ENCODE measurements at regions not wholly inside any gene's neighbourhood (a gene's known extent, or its start where the extent isn't known, plus 50 kb on each side); places are given as distances from the start of the nearest gene placed in this dataset.

DNA sequence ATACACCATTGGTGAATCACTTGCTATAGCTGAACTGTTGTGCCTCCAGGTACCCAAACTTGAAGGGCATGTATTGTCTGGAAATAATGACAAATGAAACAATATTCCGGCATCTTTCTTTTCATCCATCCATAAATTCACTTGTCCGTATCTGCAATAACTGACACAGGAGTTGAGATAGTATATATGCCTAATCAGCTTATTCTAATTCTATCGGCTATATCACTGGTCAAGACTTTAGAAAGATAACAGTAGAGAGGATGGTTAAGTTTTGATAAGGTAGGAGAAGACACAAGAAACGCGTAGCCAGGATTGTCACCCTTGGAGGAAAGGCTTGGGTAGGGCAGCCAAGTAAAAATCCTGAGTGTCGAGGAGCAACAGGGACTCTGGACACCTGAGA lies 1634.6 kb upstream of the CELF4 start:
- Histone ChIP-seq H3K36me3 (ENCODE audit: control insufficient read depth, insufficient read depth, low read length) (no peaks in the 10 kb centered on the region), H3K27ac (ENCODE audit: insufficient read depth, low read length, poor library complexity, severe bottlenecking) (no peak overlapping the region), H3K9me3 (ENCODE audit: control insufficient read depth, low read length) (no peaks in the 10 kb centered on the region), H3K4me1 (ENCODE audit: control insufficient read depth, insufficient read depth, low read length, poor library complexity, severe bottlenecking) (no peaks in the 10 kb centered on the region), H3K4me3 (ENCODE audit: insufficient read depth, low read depth, low read length, poor library complexity, severe bottlenecking) (no peak overlapping the region), H3K27me3 (replicated peaks; ENCODE audit: control insufficient read depth, insufficient read depth, low read length, poor library complexity, severe bottlenecking) (no peaks in the 10 kb centered on the region)
- DNase-seq: no peak

DNA sequence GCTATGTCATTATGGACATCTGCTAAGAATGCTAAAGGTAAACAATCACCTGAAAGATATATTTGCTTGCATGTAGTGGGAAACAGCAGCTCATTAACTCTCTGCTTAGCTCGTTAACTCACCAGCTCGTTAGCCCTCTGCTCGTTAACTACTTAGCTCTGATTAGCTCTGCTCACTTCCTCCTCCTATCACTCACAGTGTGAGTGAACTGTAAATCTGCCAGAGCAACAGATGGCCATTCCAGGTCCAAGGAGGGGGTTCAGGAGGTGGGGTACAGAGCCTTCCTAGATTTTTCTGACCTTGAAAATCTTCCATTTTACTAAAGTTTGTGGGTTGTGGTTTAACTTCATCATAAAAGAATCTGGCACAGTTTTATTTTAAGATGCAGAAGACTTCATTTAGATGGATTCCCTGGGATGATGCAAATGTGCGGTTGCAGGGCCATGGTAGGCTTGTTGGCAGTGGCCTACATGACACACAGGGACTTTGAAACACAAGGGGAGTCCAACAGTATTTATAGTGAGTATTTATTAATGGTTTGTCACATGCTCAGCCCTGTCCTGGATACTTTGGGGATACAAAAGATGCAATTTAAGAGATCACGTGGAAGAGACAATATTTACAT lies 1633.7 kb upstream of the CELF4 start:
- Histone ChIP-seq H3K36me3 (ENCODE audit: control insufficient read depth, insufficient read depth, low read length) (no peaks in the 10 kb centered on the region), H3K27me3 (replicated peaks; ENCODE audit: control insufficient read depth, insufficient read depth, low read length, poor library complexity, severe bottlenecking) (no peaks in the 10 kb centered on the region), H3K4me1 (ENCODE audit: control insufficient read depth, insufficient read depth, low read length, poor library complexity, severe bottlenecking) (no peaks in the 10 kb centered on the region), H3K4me3 (ENCODE audit: insufficient read depth, low read depth, low read length, poor library complexity, severe bottlenecking) (no peak overlapping the region), H3K9me3 (ENCODE audit: control insufficient read depth, low read length) (no peaks in the 10 kb centered on the region), H3K27ac (ENCODE audit: insufficient read depth, low read length, poor library complexity, severe bottlenecking) (no peak overlapping the region)
- DNase-seq: no peak

DNA sequence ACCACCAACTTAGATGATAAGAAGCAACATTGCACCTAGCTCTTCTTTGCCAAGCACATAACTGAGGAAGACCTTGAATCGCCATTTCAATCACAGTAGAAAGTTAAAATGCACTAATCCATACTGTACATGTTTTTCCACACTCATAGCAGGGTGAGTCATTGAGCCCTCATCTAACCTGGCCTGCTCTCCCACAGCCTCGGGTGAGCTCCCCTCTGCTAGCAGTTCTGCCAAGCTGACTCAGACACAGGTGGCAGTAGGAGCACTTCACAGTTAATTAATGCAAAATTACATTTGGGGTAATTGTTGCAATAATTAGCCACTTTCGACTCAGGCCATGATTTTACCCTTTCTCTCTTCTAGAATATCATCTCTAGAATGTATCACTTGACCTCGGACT lies 1632.8 kb upstream of the CELF4 start:
- no peak for DNase-seq
- H3K4me1 ChIP-seq (ENCODE audit: control insufficient read depth, insufficient read depth, low read length, poor library complexity, severe bottlenecking): no peaks in the 10 kb centered on the region
- no peaks in the 10 kb centered on the region for H3K36me3 ChIP-seq (ENCODE audit: control insufficient read depth, insufficient read depth, low read length)
- H3K27me3 ChIP-seq (replicated peaks; ENCODE audit: control insufficient read depth, insufficient read depth, low read length, poor library complexity, severe bottlenecking): no peaks in the 10 kb centered on the region
- H3K27ac ChIP-seq (ENCODE audit: insufficient read depth, low read length, poor library complexity, severe bottlenecking): no peak overlapping the region
- no peak overlapping the region for H3K4me3 ChIP-seq (ENCODE audit: insufficient read depth, low read depth, low read length, poor library complexity, severe bottlenecking)
- H3K9me3 ChIP-seq (ENCODE audit: control insufficient read depth, low read length): no peaks in the 10 kb centered on the region

- Histone ChIP-seq H3K4me3 (ENCODE audit: insufficient read depth, low read depth, low read length, poor library complexity, severe bottlenecking) (no peak overlapping the region), H3K27ac (ENCODE audit: insufficient read depth, low read length, poor library complexity, severe bottlenecking) (no peak overlapping the region), H3K36me3 (ENCODE audit: control insufficient read depth, insufficient read depth, low read length) (no peaks in the 10 kb centered on the region), H3K9me3 (ENCODE audit: control insufficient read depth, low read length) (no peaks in the 10 kb centered on the region), H3K4me1 (ENCODE audit: control insufficient read depth, insufficient read depth, low read length, poor library complexity, severe bottlenecking) (no peaks in the 10 kb centered on the region), H3K27me3 (replicated peaks; ENCODE audit: control insufficient read depth, insufficient read depth, low read length, poor library complexity, severe bottlenecking) (no peaks in the 10 kb centered on the region)
- no peak for DNase-seq
Observed at GRCh38 chr18:39191931-39192330, 1626.3 kb upstream of the CELF4 start.

DNA sequence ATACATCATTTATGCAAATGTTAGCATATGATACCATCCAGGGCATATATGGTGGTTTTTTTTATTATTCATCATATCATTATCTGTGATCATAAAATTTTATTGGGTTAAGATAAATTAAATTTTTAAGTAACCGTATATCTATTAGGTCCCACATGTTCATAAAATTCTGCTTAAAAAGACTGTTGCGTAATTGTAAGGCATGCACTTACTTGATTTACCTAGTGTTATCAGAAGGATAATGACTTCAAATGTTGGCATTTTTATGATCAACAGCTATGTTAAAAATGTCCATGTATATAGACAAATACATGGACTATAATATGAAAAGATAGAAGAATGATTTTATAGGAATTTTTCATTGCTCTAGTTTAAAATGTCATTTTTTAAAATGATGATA lies 1625.5 kb upstream of the CELF4 start:
- Histone ChIP-seq H3K4me1 (ENCODE audit: control insufficient read depth, insufficient read depth, low read length, poor library complexity, severe bottlenecking) (no peaks in the 10 kb centered on the region), H3K27me3 (replicated peaks; ENCODE audit: control insufficient read depth, insufficient read depth, low read length, poor library complexity, severe bottlenecking) (no peaks in the 10 kb centered on the region), H3K27ac (ENCODE audit: insufficient read depth, low read length, poor library complexity, severe bottlenecking) (no peak overlapping the region), H3K36me3 (ENCODE audit: control insufficient read depth, insufficient read depth, low read length) (no peaks in the 10 kb centered on the region), H3K4me3 (ENCODE audit: insufficient read depth, low read depth, low read length, poor library complexity, severe bottlenecking) (no peak overlapping the region), H3K9me3 (ENCODE audit: control insufficient read depth, low read length) (no peaks in the 10 kb centered on the region)
- no peak for DNase-seq

- H3K4me1 ChIP-seq (ENCODE audit: control insufficient read depth, insufficient read depth, low read length, poor library complexity, severe bottlenecking): no peaks in the 10 kb centered on the region
- no peak overlapping the region for H3K4me3 ChIP-seq (ENCODE audit: insufficient read depth, low read depth, low read length, poor library complexity, severe bottlenecking)
- no peak overlapping the region for H3K27ac ChIP-seq (ENCODE audit: insufficient read depth, low read length, poor library complexity, severe bottlenecking)
- no peaks in the 10 kb centered on the region for H3K36me3 ChIP-seq (ENCODE audit: control insufficient read depth, insufficient read depth, low read length)
- no peak for DNase-seq
- H3K27me3 ChIP-seq (replicated peaks; ENCODE audit: control insufficient read depth, insufficient read depth, low read length, poor library complexity, severe bottlenecking): no peaks in the 10 kb centered on the region
- H3K9me3 ChIP-seq (ENCODE audit: control insufficient read depth, low read length): no peaks in the 10 kb centered on the region
Observed at GRCh38 chr18:39190508-39190907, 1624.9 kb upstream of the CELF4 start.

GRCh38 chr18:39188278-39188677 lies 1622.7 kb upstream of the CELF4 start:
- Histone ChIP-seq H3K27me3 (replicated peaks; ENCODE audit: control insufficient read depth, insufficient read depth, low read length, poor library complexity, severe bottlenecking) (no peaks in the 10 kb centered on the region), H3K4me1 (ENCODE audit: control insufficient read depth, insufficient read depth, low read length, poor library complexity, severe bottlenecking) (no peaks in the 10 kb centered on the region), H3K27ac (ENCODE audit: insufficient read depth, low read length, poor library complexity, severe bottlenecking) (no peak overlapping the region), H3K36me3 (ENCODE audit: control insufficient read depth, insufficient read depth, low read length) (no peaks in the 10 kb centered on the region), H3K9me3 (ENCODE audit: control insufficient read depth, low read length) (no peaks in the 10 kb centered on the region), H3K4me3 (ENCODE audit: insufficient read depth, low read depth, low read length, poor library complexity, severe bottlenecking) (no peak overlapping the region)
- DNase-seq: no peak

GRCh38 chr18:39186008-39186407 lies 1620.4 kb upstream of the CELF4 start:
- Histone ChIP-seq H3K36me3 (ENCODE audit: control insufficient read depth, insufficient read depth, low read length) (no peaks in the 10 kb centered on the region), H3K4me3 (ENCODE audit: insufficient read depth, low read depth, low read length, poor library complexity, severe bottlenecking) (no peak overlapping the region), H3K4me1 (ENCODE audit: control insufficient read depth, insufficient read depth, low read length, poor library complexity, severe bottlenecking) (no peaks in the 10 kb centered on the region), H3K27me3 (replicated peaks; ENCODE audit: control insufficient read depth, insufficient read depth, low read length, poor library complexity, severe bottlenecking) (no peaks in the 10 kb centered on the region), H3K27ac (ENCODE audit: insufficient read depth, low read length, poor library complexity, severe bottlenecking) (no peak overlapping the region), H3K9me3 (ENCODE audit: control insufficient read depth, low read length) (no peaks in the 10 kb centered on the region)
- DNase-seq: no peak

GRCh38 chr18:39184176-39184575 lies 1618.6 kb upstream of the CELF4 start:
- Histone ChIP-seq H3K4me3 (ENCODE audit: insufficient read depth, low read depth, low read length, poor library complexity, severe bottlenecking) (no peak overlapping the region), H3K4me1 (ENCODE audit: control insufficient read depth, insufficient read depth, low read length, poor library complexity, severe bottlenecking) (no peaks in the 10 kb centered on the region), H3K9me3 (ENCODE audit: control insufficient read depth, low read length) (no peaks in the 10 kb centered on the region), H3K36me3 (ENCODE audit: control insufficient read depth, insufficient read depth, low read length) (no peaks in the 10 kb centered on the region), H3K27me3 (replicated peaks; ENCODE audit: control insufficient read depth, insufficient read depth, low read length, poor library complexity, severe bottlenecking) (no peaks in the 10 kb centered on the region), H3K27ac (ENCODE audit: insufficient read depth, low read length, poor library complexity, severe bottlenecking) (no peak overlapping the region)
- no peak for DNase-seq

GRCh38 chr18:39178166-39178565 lies 1612.6 kb upstream of the CELF4 start:
- H3K4me1 ChIP-seq (ENCODE audit: control insufficient read depth, insufficient read depth, low read length, poor library complexity, severe bottlenecking): no peaks in the 10 kb centered on the region
- H3K27me3 ChIP-seq (replicated peaks; ENCODE audit: control insufficient read depth, insufficient read depth, low read length, poor library complexity, severe bottlenecking): no peaks in the 10 kb centered on the region
- H3K27ac ChIP-seq (ENCODE audit: insufficient read depth, low read length, poor library complexity, severe bottlenecking): no peak overlapping the region
- H3K9me3 ChIP-seq (ENCODE audit: control insufficient read depth, low read length): no peaks in the 10 kb centered on the region
- no peak overlapping the region for H3K4me3 ChIP-seq (ENCODE audit: insufficient read depth, low read depth, low read length, poor library complexity, severe bottlenecking)
- no peaks in the 10 kb centered on the region for H3K36me3 ChIP-seq (ENCODE audit: control insufficient read depth, insufficient read depth, low read length)
- DNase-seq: no peak

Data from effector memory CD4-positive, alpha-beta T cell (primary cell).